Calu3 (cell line): ENCODE measurements at regions not wholly inside any gene's neighbourhood (a gene's known extent, or its start where the extent isn't known, plus 50 kb on each side); places are given as distances from the start of the nearest gene placed in this dataset.

Experiments
- BruUV-seq: library from RNA; stranded (reverse); fragments of 400-500 nt; replicated peaks from 2 replicates; lab custom pipeline; 2021; lab: Mats Ljungman, UMichigan
- CTCF ChIA-PET: fragments of 300-600 bp; sonication (Branson Sonifier 250); formaldehyde crosslinking; loops from one replicate; lab custom pipeline; 2022; ENCODE audit warnings: antibody characterized with exemption; lab: Charles Lee
- DNase-seq: peaks from one replicate; pipeline ENCODE4 v3.0.0; 2022
- H3K27ac Mint-ChIP-seq: one replicate; pipeline ENCODE4 v1.8.0; 2022; ENCODE audit warnings: mixed read lengths; ENCODE audit not compliant: unreplicated experiment
- H3K27me3 Mint-ChIP-seq: one replicate; pipeline ENCODE4 v1.8.0; 2022; ENCODE audit warnings: mixed read lengths; ENCODE audit not compliant: unreplicated experiment
- H3K36me3 Mint-ChIP-seq: one replicate; pipeline ENCODE4 v1.8.0; 2022; ENCODE audit warnings: mild to moderate bottlenecking, moderate library complexity, mixed read lengths; ENCODE audit not compliant: insufficient read depth, unreplicated experiment
- H3K4me1 Mint-ChIP-seq: one replicate; pipeline ENCODE4 v1.8.0; 2022; ENCODE audit warnings: mild to moderate bottlenecking, low read depth, mixed read lengths; ENCODE audit not compliant: unreplicated experiment
- H3K4me3 Mint-ChIP-seq: one replicate; pipeline ENCODE4 v1.8.0; 2022; ENCODE audit warnings: mild to moderate bottlenecking, low read depth, moderate library complexity, mixed read lengths; ENCODE audit not compliant: unreplicated experiment
- H3K9me3 Mint-ChIP-seq: one replicate; pipeline ENCODE4 v1.8.0; 2022; ENCODE audit warnings: low read depth, mixed read lengths; ENCODE audit not compliant: unreplicated experiment
- CTCF ChIP-seq: fragments of 200-600 bp; IDR thresholded peaks from one replicate; pipeline ENCODE4 v1.8.0; 2022; ENCODE audit warnings: antibody characterized with exemption; ENCODE audit not compliant: unreplicated experiment
- intact Hi-C: fragments of 100-400 bp; cut with micrococcal nuclease; formaldehyde crosslinking; loops from one replicate; pipeline ENCODE4 v1.10.0; 2022; ENCODE audit not compliant: unreplicated experiment

GRCh38 chr4:14636563-14636962 is 365.7 kb upstream of the CPEB2 start:
- peaks cover 3% of the 10 kb centered on the region for H3K9me3 Mint-ChIP-seq

GRCh38 chr4:14640476-14640875 is 361.8 kb upstream of the CPEB2 start:
- TF ChIP-seq CTCF, result no peak
- Mint-ChIP-seq H3K4me1 (no peaks in the 10 kb centered on the region), H3K4me3 (no peak overlapping the region), H3K36me3 (no peaks in the 10 kb centered on the region), H3K9me3 (no peaks in the 10 kb centered on the region), H3K27me3 (no peaks in the 10 kb centered on the region), H3K27ac (no peak overlapping the region)
- BruUV-seq, result no TSS peak
- DNase-seq, result no peak
- CTCF ChIA-PET, result no interaction called here
- intact Hi-C loops, result no loop called here

More at GRCh38 chr4:14636563-14636962, 365.7 kb upstream of the CPEB2 start:
- Mint-ChIP-seq H3K27me3 (no peaks in the 10 kb centered on the region), H3K4me3 (no peak overlapping the region), H3K27ac (no peak overlapping the region), H3K4me1 (no peaks in the 10 kb centered on the region), H3K36me3 (no peaks in the 10 kb centered on the region)
- no peak for TF ChIP-seq CTCF
- no peak for DNase-seq
- BruUV-seq, result no TSS peak
- intact Hi-C loops, result no loop called here
- CTCF ChIA-PET, result no interaction called here

DNA sequence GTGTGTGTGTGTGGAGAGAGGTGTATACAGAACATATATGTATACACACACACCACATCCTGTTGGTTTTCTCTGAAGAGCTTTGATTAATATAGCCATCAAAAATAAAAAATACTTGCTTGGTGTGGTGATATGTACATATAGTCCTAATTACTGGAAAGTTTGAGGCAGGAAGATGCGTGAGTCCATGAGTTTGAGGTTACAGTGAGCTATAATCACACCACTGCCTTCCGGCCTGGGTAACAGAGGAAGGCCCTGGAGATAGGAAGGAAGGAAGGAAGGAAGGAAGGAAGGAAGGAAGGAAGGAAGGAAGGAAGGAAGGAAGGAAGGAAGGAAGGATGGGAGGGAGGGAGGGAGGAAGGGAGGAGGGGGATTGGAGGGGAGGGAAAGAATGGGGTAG is 360.4 kb upstream of the CPEB2 start:
- BruUV-seq, result no TSS peak
- no peaks in the 10 kb centered on the region for H3K36me3 Mint-ChIP-seq
- no peaks in the 10 kb centered on the region for H3K9me3 Mint-ChIP-seq
- intact Hi-C loops, result no loop called here
- H3K27me3 Mint-ChIP-seq, result no peaks in the 10 kb centered on the region
- H3K4me3 Mint-ChIP-seq, result no peak overlapping the region
- H3K27ac Mint-ChIP-seq, result no peak overlapping the region
- DNase-seq, result no peak
- CTCF ChIA-PET, result no interaction called here
- H3K4me1 Mint-ChIP-seq, result no peaks in the 10 kb centered on the region
- no peak for TF ChIP-seq CTCF

DNA sequence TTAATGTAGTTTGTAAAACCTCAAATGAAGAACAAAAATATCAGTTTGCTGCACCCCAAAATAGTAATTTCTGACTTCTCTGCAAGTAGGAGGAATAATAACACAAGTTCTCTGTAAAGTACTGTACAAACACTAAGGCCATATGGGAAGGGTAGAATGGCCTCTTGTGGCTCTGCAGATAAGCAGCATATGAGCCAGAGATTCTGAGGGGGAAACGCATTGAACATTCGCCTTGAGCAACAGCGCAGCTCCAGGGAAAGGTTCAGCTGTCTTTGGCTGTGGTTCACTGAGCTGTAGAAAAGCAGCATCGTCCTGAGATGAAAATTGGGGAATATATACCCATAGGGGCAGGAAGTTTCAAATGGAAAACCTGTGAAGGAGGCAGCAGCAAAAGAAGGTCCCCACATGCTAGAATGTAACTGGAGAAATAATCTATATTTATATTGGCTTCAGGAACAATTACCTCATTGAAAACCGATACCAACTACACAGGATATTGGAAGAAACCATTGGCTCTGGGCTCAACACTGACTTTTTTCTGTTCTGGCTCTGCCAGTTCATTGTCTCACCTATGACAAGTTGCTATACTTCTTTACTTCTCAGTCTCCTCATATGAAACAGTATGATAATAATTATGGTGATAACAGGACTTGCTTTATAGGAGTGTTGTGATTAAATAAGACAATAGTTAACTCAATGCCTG is 357.6 kb upstream of the CPEB2 start:
- CTCF ChIA-PET, result no interaction called here

More for the DNA sequence above, 357.6 kb upstream of the CPEB2 start:
- no TSS peak for BruUV-seq
- no peak for TF ChIP-seq CTCF
- Mint-ChIP-seq H3K36me3 (no peaks in the 10 kb centered on the region), H3K27ac (no peak overlapping the region), H3K9me3 (peaks cover 3% of the 10 kb centered on the region), H3K4me3 (no peak overlapping the region), H3K4me1 (no peaks in the 10 kb centered on the region), H3K27me3 (no peaks in the 10 kb centered on the region)
- intact Hi-C loops, result no loop called here
- no peak for DNase-seq
